Fibroblast of lung (primary cell): ENCODE measurements at regions not wholly inside any gene's neighbourhood (a gene's known extent, or its start where the extent isn't known, plus 50 kb on each side); places are given as distances from the start of the nearest gene placed in this dataset.

Experiments used
- DNase-seq, 2 donors: peaks; one replicate each; pipeline versions ENCODE4 v3.0.0 to v3.0.0-alpha.2; 2010; ENCODE audit warnings: low read depth in 2 of 2
- H2AFZ ChIP-seq: 2 replicates; pipeline ENCODE4 v1.5.1; 2012; ENCODE audit warnings: low read length, control low read depth, inconsistent platforms
- H3K27ac ChIP-seq: 2 replicates; pipeline ENCODE4 v1.5.1; 2011; ENCODE audit warnings: low read length, control low read depth; ENCODE audit not compliant: insufficient read depth
- H3K27me3 ChIP-seq: 2 replicates; pipeline ENCODE4 v1.5.1; 2011; ENCODE audit warnings: mild to moderate bottlenecking, low read length; ENCODE audit not compliant: control insufficient read depth, insufficient read depth
- H3K36me3 ChIP-seq: 2 replicates; pipeline ENCODE4 v1.5.1; 2011; ENCODE audit warnings: low read length; ENCODE audit not compliant: control insufficient read depth, insufficient read depth
- H3K4me1 ChIP-seq: 2 replicates; pipeline ENCODE4 v1.5.1; 2011; ENCODE audit warnings: low read length; ENCODE audit not compliant: control insufficient read depth, insufficient read depth; ENCODE audit errors: extremely low read depth
- H3K4me2 ChIP-seq: 2 replicates; pipeline ENCODE4 v1.5.1; 2011; ENCODE audit warnings: low read length, control low read depth; ENCODE audit not compliant: insufficient read depth; ENCODE audit errors: extremely low read depth
- H3K4me3 ChIP-seq, 4 experiments: fragments of 200-600 bp in 1 of 4; sonication (generic) in 1 of 4; replicated peaks in 1 of 4; 2 replicates each; pipeline ENCODE4 v1.5.1; 2011 to 2016; ENCODE audit warnings: low read length in 4 of 4, low read depth in 3 of 4, mild to moderate bottlenecking in 3 of 4, control low read depth in 2 of 4, inconsistent platforms in 1 of 4, mixed read lengths in 1 of 4; ENCODE audit not compliant: insufficient read depth in 1 of 4; ENCODE audit errors: control extremely low read depth in 1 of 4
- H3K79me2 ChIP-seq: 2 replicates; pipeline ENCODE4 v1.5.1; 2012; ENCODE audit warnings: mild to moderate bottlenecking, low read length, inconsistent platforms; ENCODE audit not compliant: control insufficient read depth, insufficient read depth
- H3K9ac ChIP-seq: 2 replicates; pipeline ENCODE4 v1.5.1; 2011; ENCODE audit warnings: mild to moderate bottlenecking, low read length, control low read depth; ENCODE audit not compliant: insufficient read depth
- H3K9me3 ChIP-seq: 2 replicates; pipeline ENCODE4 v1.5.1; 2012; ENCODE audit warnings: low read depth, low read length; ENCODE audit not compliant: control insufficient read depth, insufficient read depth
- H4K20me1 ChIP-seq: 2 replicates; pipeline ENCODE4 v1.5.1; 2011; ENCODE audit warnings: low read length; ENCODE audit not compliant: control insufficient read depth, insufficient read depth; ENCODE audit errors: extremely low read depth
- CTCF ChIP-seq, 2 donors: IDR thresholded peaks in 1 of 2; conservative IDR thresholded peaks in 1 of 2; 1 replicate in 1 of 2; 2 replicates in 1 of 2; pipeline ENCODE4 v1.5.1; 2011 to 2012; ENCODE audit warnings: low read length in 2 of 2, control low read depth in 1 of 2, inconsistent platforms in 1 of 2, low read depth in 1 of 2, mild to moderate bottlenecking in 1 of 2
- EZH2 ChIP-seq: IDR thresholded peaks from 2 replicates; pipeline ENCODE4 v1.5.1; 2012; ENCODE audit warnings: low read length, control low read depth, mild to moderate bottlenecking; ENCODE audit errors: missing control alignments

GRCh38 chr11:112357488-112357887 is 96.8 kb upstream of the PLET1 start:
- H4K20me1 ChIP-seq, result no peaks in the 10 kb centered on the region

GRCh38 chr11:112361396-112361795 is 100.7 kb upstream of the PLET1 start:
- no peak overlapping the region for H3K9ac ChIP-seq
- H3K27me3 ChIP-seq, result no peaks in the 10 kb centered on the region
- no peak overlapping the region for H2AFZ ChIP-seq
- no peaks in the 10 kb centered on the region for H3K9me3 ChIP-seq
- no peak for DNase-seq
- TF ChIP-seq EZH2 (no peak), CTCF (conservative IDR thresholded peaks at IDR 0.05 in 1 of 2, IDR thresholded peaks at IDR 0.05 in 1 of 2; ENCODE audit: low read depth in 1 of 2, low read length in 2 of 2) (no peak)
- no peaks in the 10 kb centered on the region for H4K20me1 ChIP-seq
- no peak overlapping the region for H3K27ac ChIP-seq
- peaks cover 25% of the 10 kb centered on the region for H3K4me1 ChIP-seq
- no peak overlapping the region for H3K4me2 ChIP-seq
- no peaks in the 10 kb centered on the region for H3K36me3 ChIP-seq
- no peaks in the 10 kb centered on the region for H3K79me2 ChIP-seq
- no peak overlapping the region for H3K4me3 ChIP-seq

More at GRCh38 chr11:112357488-112357887, 96.8 kb upstream of the PLET1 start:
- TF ChIP-seq CTCF (conservative IDR thresholded peaks at IDR 0.05 in 1 of 2, IDR thresholded peaks at IDR 0.05 in 1 of 2; ENCODE audit: low read depth in 1 of 2, low read length in 2 of 2) (no peak), EZH2 (no peak)
- Histone ChIP-seq H3K9me3 (no peaks in the 10 kb centered on the region), H3K27me3 (no peaks in the 10 kb centered on the region), H3K4me1 (no peaks in the 10 kb centered on the region), H3K4me3 (no peak overlapping the region), H3K79me2 (no peaks in the 10 kb centered on the region), H3K4me2 (no peak overlapping the region), H2AFZ (no peak overlapping the region), H3K9ac (no peak overlapping the region), H3K27ac (no peak overlapping the region), H3K36me3 (no peaks in the 10 kb centered on the region)
- DNase-seq, result no peak

- Histone ChIP-seq H2AFZ (no peak overlapping the region), H3K4me2 (peak overlapping the region; percentile 49), H3K36me3 (no peaks in the 10 kb centered on the region), H4K20me1 (no peaks in the 10 kb centered on the region), H3K4me3 (no peak overlapping the region), H3K79me2 (no peaks in the 10 kb centered on the region), H3K9ac (no peak overlapping the region), H3K4me1 (peaks cover 25% of the 10 kb centered on the region), H3K27ac (peak overlapping the region; percentile 85), H3K27me3 (no peaks in the 10 kb centered on the region), H3K9me3 (no peaks in the 10 kb centered on the region)
- peak; percentile 32 to 77 for DNase-seq
- no peak for TF ChIP-seq CTCF (conservative IDR thresholded peaks at IDR 0.05 in 1 of 2, IDR thresholded peaks at IDR 0.05 in 1 of 2; ENCODE audit: low read depth in 1 of 2, low read length in 2 of 2)
- TF ChIP-seq EZH2, result no peak
These were observed 102.9 kb upstream of the PLET1 start for GRCh38 chr11:112363527-112363926.
